Gastroesophageal sphincter (tissue), 3 donors: ENCODE measurements at regions not wholly inside any gene's neighbourhood (a gene's known extent, or its start where the extent isn't known, plus 50 kb on each side); places are given as distances from the start of the nearest gene placed in this dataset.

Source experiments
- CTCF ChIP-seq, 4 experiments: fragments of 200-600 bp in 2 of 4; fragments of 450-650 bp in 2 of 4; sonication (generic) in 1 of 4; IDR thresholded peaks; one replicate each; pipeline ENCODE4 v1.5.1; 2017 to 2019; ENCODE audit warnings: antibody characterized with exemption in 4 of 4, mild to moderate bottlenecking in 2 of 4, moderate library complexity in 2 of 4
- EP300 ChIP-seq: sonication (generic); formaldehyde crosslinking; IDR thresholded peaks from one replicate; pipeline ENCODE4 v1.6.1; 2017; ENCODE audit warnings: antibody characterized with exemption, mild to moderate bottlenecking
- POLR2A ChIP-seq, 2 donors: fragments of 450-650 bp; IDR thresholded peaks; one replicate each; pipeline ENCODE4 v1.6.1; 2017; ENCODE audit warnings: antibody characterized with exemption in 2 of 2, mild to moderate bottlenecking in 2 of 2, moderate library complexity in 1 of 2
- POLR2AphosphoS5 ChIP-seq: sonication (generic); formaldehyde crosslinking; IDR thresholded peaks from one replicate; pipeline ENCODE4 v1.6.1; 2017; ENCODE audit warnings: antibody characterized with exemption

- TF ChIP-seq CTCF (IDR thresholded peaks at IDR 0.05) = no peak
- TF ChIP-seq POLR2A (IDR thresholded peaks at IDR 0.05) = no peak
- TF ChIP-seq POLR2AphosphoS5 = no peak
- no peak for TF ChIP-seq EP300
Measured at GRCh38 chrY:8622156-8622555, 715.1 kb upstream of the TSPY4 start.
